ENCODE measurements at regions not wholly inside any gene's neighbourhood (a gene's known extent, or its start where the extent isn't known, plus 50 kb on each side); places are given as distances from the start of the nearest gene placed in this dataset.

DNA sequence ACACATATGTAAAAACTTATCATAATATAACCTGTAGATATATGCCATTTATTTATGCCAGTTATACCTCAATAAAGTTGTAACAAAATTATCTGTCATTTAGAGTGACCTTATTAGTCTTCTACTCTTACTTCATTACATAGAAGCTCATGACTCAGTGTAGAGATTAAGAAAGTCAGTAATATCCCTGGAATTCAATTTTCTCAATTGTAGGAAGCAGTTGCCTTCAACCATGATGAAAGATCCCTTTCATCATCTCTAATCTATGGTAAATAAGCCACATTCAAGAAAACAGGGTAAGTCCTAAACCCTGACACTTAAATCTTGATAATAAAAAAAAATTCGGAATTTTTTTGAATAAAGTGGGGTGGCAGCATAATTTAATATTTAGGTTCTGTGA is 216.5 kb upstream of the PEX5L start:
- TF ChIP-seq, protein P1, sequence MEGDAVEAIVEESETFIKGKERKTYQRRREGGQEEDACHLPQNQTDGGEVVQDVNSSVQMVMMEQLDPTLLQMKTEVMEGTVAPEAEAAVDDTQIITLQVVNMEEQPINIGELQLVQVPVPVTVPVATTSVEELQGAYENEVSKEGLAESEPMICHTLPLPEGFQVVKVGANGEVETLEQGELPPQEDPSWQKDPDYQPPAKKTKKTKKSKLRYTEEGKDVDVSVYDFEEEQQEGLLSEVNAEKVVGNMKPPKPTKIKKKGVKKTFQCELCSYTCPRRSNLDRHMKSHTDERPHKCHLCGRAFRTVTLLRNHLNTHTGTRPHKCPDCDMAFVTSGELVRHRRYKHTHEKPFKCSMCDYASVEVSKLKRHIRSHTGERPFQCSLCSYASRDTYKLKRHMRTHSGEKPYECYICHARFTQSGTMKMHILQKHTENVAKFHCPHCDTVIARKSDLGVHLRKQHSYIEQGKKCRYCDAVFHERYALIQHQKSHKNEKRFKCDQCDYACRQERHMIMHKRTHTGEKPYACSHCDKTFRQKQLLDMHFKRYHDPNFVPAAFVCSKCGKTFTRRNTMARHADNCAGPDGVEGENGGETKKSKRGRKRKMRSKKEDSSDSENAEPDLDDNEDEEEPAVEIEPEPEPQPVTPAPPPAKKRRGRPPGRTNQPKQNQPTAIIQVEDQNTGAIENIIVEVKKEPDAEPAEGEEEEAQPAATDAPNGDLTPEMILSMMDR (conservative IDR thresholded peaks at IDR 0.05; ENCODE audit: low read depth, low read length) = no peak
- no peak for TF ChIP-seq EZH2 (IDR thresholded peaks at IDR 0.05; ENCODE audit: borderline replicate concordance, low read depth, low read length, poor library complexity, severe bottlenecking)
